ENCODE measurements at regions not wholly inside any gene's neighbourhood (a gene's known extent, or its start where the extent isn't known, plus 50 kb on each side); places are given as distances from the start of the nearest gene placed in this dataset.

- H3K9ac ChIP-seq (ENCODE audit: low read depth in 2 of 2, low read length in 2 of 2) = no peak overlapping the region
- H3K27ac ChIP-seq = no peak overlapping the region
- H3K36me3 ChIP-seq = no peaks in the 10 kb centered on the region
- no peak for TF ChIP-seq CTCF (IDR thresholded peaks at IDR 0.05)
- no peaks in the 10 kb centered on the region for H3K9me3 ChIP-seq
- intact Hi-C loops (cut with DNase I) = no loop called here
- no peaks in the 10 kb centered on the region for H3K27me3 ChIP-seq
- no peaks in the 10 kb centered on the region for H3K4me1 ChIP-seq
- DNase-seq = no peak
- no peak overlapping the region for H3K4me3 ChIP-seq
Measured at GRCh38 chr3:43810797-43811196, 120.1 kb downstream of the ABHD5 start.

GRCh38 chr3:43814461-43814860 lies 123.7 kb downstream of the ABHD5 start:
- intact Hi-C loops (cut with DNase I) = no loop called here
- Histone ChIP-seq H3K9me3 (no peaks in the 10 kb centered on the region), H3K27ac (no peak overlapping the region), H3K9ac (ENCODE audit: low read depth in 2 of 2, low read length in 2 of 2) (no peak overlapping the region), H3K27me3 (no peaks in the 10 kb centered on the region), H3K4me1 (no peaks in the 10 kb centered on the region), H3K4me3 (no peak overlapping the region), H3K36me3 (no peaks in the 10 kb centered on the region)
- TF ChIP-seq CTCF (IDR thresholded peaks at IDR 0.05) = no peak
- no peak for DNase-seq

- Histone ChIP-seq H3K9ac (ENCODE audit: low read depth in 2 of 2, low read length in 2 of 2) (no peak overlapping the region), H3K4me1 (no peaks in the 10 kb centered on the region), H3K4me3 (no peak overlapping the region), H3K27me3 (no peaks in the 10 kb centered on the region), H3K9me3 (no peaks in the 10 kb centered on the region), H3K36me3 (no peaks in the 10 kb centered on the region), H3K27ac (no peak overlapping the region)
- no peak for TF ChIP-seq CTCF (IDR thresholded peaks at IDR 0.05)
- intact Hi-C loops (cut with DNase I) = no loop called here
- no peak for DNase-seq
Measured at GRCh38 chr3:43816372-43816771, 125.6 kb downstream of the ABHD5 start.

GRCh38 chr3:43817064-43817463 lies 126.3 kb downstream of the ABHD5 start:
- Histone ChIP-seq H3K9me3 (no peaks in the 10 kb centered on the region), H3K9ac (ENCODE audit: low read depth in 2 of 2, low read length in 2 of 2) (no peak overlapping the region), H3K4me3 (no peak overlapping the region), H3K36me3 (no peaks in the 10 kb centered on the region), H3K4me1 (no peaks in the 10 kb centered on the region), H3K27ac (no peak overlapping the region), H3K27me3 (no peaks in the 10 kb centered on the region)
- no peak for DNase-seq
- intact Hi-C loops (cut with DNase I) = no loop called here
- TF ChIP-seq CTCF (IDR thresholded peaks at IDR 0.05) = no peak

- no peak overlapping the region for H3K27ac ChIP-seq
- no peak for DNase-seq
- H3K9ac ChIP-seq (ENCODE audit: low read depth in 2 of 2, low read length in 2 of 2) = no peak overlapping the region
- no peak for TF ChIP-seq CTCF (IDR thresholded peaks at IDR 0.05)
- no peak overlapping the region for H3K4me3 ChIP-seq
- no peaks in the 10 kb centered on the region for H3K36me3 ChIP-seq
- no peaks in the 10 kb centered on the region for H3K4me1 ChIP-seq
- H3K27me3 ChIP-seq = no peaks in the 10 kb centered on the region
- H3K9me3 ChIP-seq = no peaks in the 10 kb centered on the region
- intact Hi-C loops (cut with DNase I) = no loop called here
Measured at GRCh38 chr3:43817825-43818224, 127.1 kb downstream of the ABHD5 start.

- no peak for DNase-seq
- intact Hi-C loops (cut with DNase I) = no loop called here
Measured at GRCh38 chr3:43818229-43818628, 127.5 kb downstream of the ABHD5 start.

More at GRCh38 chr3:43818229-43818628, 127.5 kb downstream of the ABHD5 start:
- Histone ChIP-seq H3K9ac (ENCODE audit: low read depth in 2 of 2, low read length in 2 of 2) (no peak overlapping the region), H3K27me3 (no peaks in the 10 kb centered on the region), H3K4me3 (no peak overlapping the region), H3K9me3 (no peaks in the 10 kb centered on the region), H3K27ac (no peak overlapping the region), H3K4me1 (no peaks in the 10 kb centered on the region), H3K36me3 (no peaks in the 10 kb centered on the region)
- TF ChIP-seq CTCF (IDR thresholded peaks at IDR 0.05) = no peak

All from colonic mucosa (tissue), 4 donors.